HCT116 (cell line): ENCODE measurements at regions not wholly inside any gene's neighbourhood (a gene's known extent, or its start where the extent isn't known, plus 50 kb on each side); places are given as distances from the start of the nearest gene placed in this dataset.

Experiments used
- ATAC-seq: fragments of 200-7000 bp; cut with Tn5 transposase; 2 replicates; pipeline ENCODE4 v1.9.1; 2020; ENCODE audit warnings: mild to moderate bottlenecking, moderate library complexity
- BruUV-seq: library from RNA; stranded (reverse); fragments of 400-500 nt; replicated peaks from 2 replicates; lab custom pipeline; 2021; lab: Mats Ljungman, UMichigan
- CTCF ChIA-PET: fragments of 300-600 bp; sonication (Branson Sonifier 250); formaldehyde crosslinking; loops from one replicate; lab custom pipeline; 2021; ENCODE audit warnings: antibody characterized with exemption; lab: Charles Lee
- POLR2A ChIA-PET: fragments of 300-600, 350-600 bp; sonication (Branson Sonifier 250); formaldehyde crosslinking; loops from one replicate; lab custom pipeline; 2021; ENCODE audit warnings: antibody characterized with exemption; lab: Charles Lee
- RAD21 ChIA-PET, 2 experiments: fragments of 300-600 bp; sonication (Branson Sonifier 250); formaldehyde crosslinking; loops; one replicate each; lab custom pipeline; 2023; ENCODE audit warnings: low total read pairs in 2 of 2; ENCODE audit not compliant: uncharacterized antibody in 2 of 2, unreplicated experiment in 2 of 2, low non-redundant PET in 1 of 2; lab: Charles Lee
- DNase-seq: peaks from one replicate; pipeline ENCODE4 v3.0.0-alpha.2; 2010; ENCODE audit warnings: low read depth, low spot score
- H2AFZ ChIP-seq: fragments of 200-600 bp; shearing (Covaris generic), sonication (generic); 2 replicates; pipeline ENCODE4 v1.6.1; 2017; ENCODE audit warnings: low read depth, mixed run types, mixed read lengths, antibody characterized with exemption, low read length; ENCODE audit not compliant: poor library complexity, severe bottlenecking
- H3K27ac ChIP-seq: 2 replicates; pipeline ENCODE4 v1.5.1; 2012; ENCODE audit warnings: low read depth, low read length
- H3K27me3 ChIP-seq: fragments of 200-600 bp; sonication (generic); 2 replicates; pipeline ENCODE4 v1.6.1; 2016; ENCODE audit warnings: mixed run types, low read length, mixed read lengths; ENCODE audit not compliant: insufficient read depth
- H3K36me3 ChIP-seq, 2 experiments: fragments of 200-500 bp in 1 of 2; fragments of 200-600 bp in 1 of 2; sonication (Bioruptor generic) in 1 of 2; sonication (generic) in 1 of 2; 2 replicates each; pipeline versions ENCODE4 v1.5.1 to v1.6.1; 2014 to 2016; ENCODE audit warnings: low read length in 2 of 2, inconsistent platforms in 1 of 2, mixed read lengths in 1 of 2, mixed run types in 1 of 2; ENCODE audit not compliant: insufficient read depth in 2 of 2, control insufficient read depth in 1 of 2
- H3K4me1 ChIP-seq, 2 experiments: fragments of 200-600 bp in 1 of 2; sonication (generic) in 1 of 2; 2 replicates each; pipeline versions ENCODE4 v1.5.1 to v1.6.1; 2012 to 2017; ENCODE audit warnings: low read length in 2 of 2, inconsistent platforms in 1 of 2, mild to moderate bottlenecking in 1 of 2, mixed read lengths in 1 of 2, mixed run types in 1 of 2, moderate library complexity in 1 of 2; ENCODE audit not compliant: insufficient read depth in 2 of 2, control insufficient read depth in 1 of 2
- H3K4me2 ChIP-seq: fragments of 200-600 bp; sonication (generic); 2 replicates; pipeline ENCODE4 v1.6.1; 2017; ENCODE audit warnings: mixed run types, low read length, mixed read lengths
- H3K4me3 ChIP-seq, 2 experiments: fragments of 200-600 bp in 1 of 2; sonication (generic) in 1 of 2; replicated peaks in 1 of 2; 2 replicates each; pipeline ENCODE4 v1.5.1; 2011 to 2016; ENCODE audit warnings: low read length in 2 of 2, control low read depth in 1 of 2, low read depth in 1 of 2, mild to moderate bottlenecking in 1 of 2, mixed read lengths in 1 of 2, mixed run types in 1 of 2
- H3K79me2 ChIP-seq: fragments of 200-600 bp; sonication (generic); 2 replicates; pipeline ENCODE4 v1.6.1; 2017; ENCODE audit warnings: mild to moderate bottlenecking, mixed run types, low read length, moderate library complexity, mixed read lengths; ENCODE audit not compliant: insufficient read depth
- H3K9ac ChIP-seq: fragments of 200-600 bp; sonication (generic); 2 replicates; pipeline ENCODE4 v1.6.1; 2016; ENCODE audit warnings: low read length, mixed read lengths
- H3K9me2 ChIP-seq: fragments of 200-600 bp; sonication (generic), shearing (Covaris generic); 2 replicates; pipeline ENCODE4 v1.6.1; 2017; ENCODE audit warnings: mixed run types, mild to moderate bottlenecking, moderate library complexity; ENCODE audit not compliant: insufficient read depth
- H3K9me3 ChIP-seq, 2 experiments: fragments of 200-500 bp in 1 of 2; fragments of 200-600 bp in 1 of 2; sonication (Bioruptor generic) in 1 of 2; sonication (generic) in 1 of 2; 2 replicates each; pipeline ENCODE4 v1.6.1; 2014 to 2017; ENCODE audit warnings: low read length in 2 of 2, mixed read lengths in 2 of 2, inconsistent platforms in 1 of 2, low read depth in 1 of 2, mild to moderate bottlenecking in 1 of 2, mixed run types in 1 of 2, moderate library complexity in 1 of 2; ENCODE audit not compliant: control insufficient read depth in 1 of 2, insufficient read depth in 1 of 2
- H4K20me1 ChIP-seq: fragments of 200-600 bp; sonication (generic), shearing (Covaris generic); 2 replicates; pipeline ENCODE4 v1.6.1; 2017; ENCODE audit warnings: mixed run types, mild to moderate bottlenecking, moderate library complexity; ENCODE audit not compliant: insufficient read depth
- CBX3 ChIP-seq: IDR thresholded peaks from 2 replicates; pipeline ENCODE4 v1.6.1; 2012; ENCODE audit warnings: low read depth
- CEBPB ChIP-seq: IDR thresholded peaks from 2 replicates; pipeline ENCODE4 v1.6.1; 2012; ENCODE audit warnings: low read depth
- EGR1 ChIP-seq: IDR thresholded peaks from 2 replicates; pipeline ENCODE4 v1.6.1; 2012; ENCODE audit warnings: low read depth
- EZH2 ChIP-seq: fragments of 200-600 bp; sonication (generic); IDR thresholded peaks from 2 replicates; pipeline ENCODE4 v1.6.1; 2017; ENCODE audit warnings: antibody characterized with exemption, mixed run types
- EZH2phosphoT487 ChIP-seq: fragments of 200-600 bp; IDR thresholded peaks from 2 replicates; pipeline ENCODE4 v1.6.1; 2018; ENCODE audit warnings: antibody characterized with exemption, borderline replicate concordance
- FOSL1 ChIP-seq: IDR thresholded peaks from 2 replicates; pipeline ENCODE4 v1.6.1; 2012; ENCODE audit warnings: low read depth
- JUND ChIP-seq: IDR thresholded peaks from 2 replicates; pipeline ENCODE4 v1.6.1; 2012
- POLR2A ChIP-seq: IDR thresholded peaks from 2 replicates; pipeline ENCODE4 v1.7.0; 2011; ENCODE audit warnings: borderline replicate concordance; ENCODE audit not compliant: insufficient read depth, insufficient read length; ENCODE audit errors: extremely low read depth
- POLR2AphosphoS5 ChIP-seq: IDR thresholded peaks from 2 replicates; pipeline ENCODE4 v1.6.1; 2011; ENCODE audit warnings: mild to moderate bottlenecking, low read depth, low read length, moderate library complexity
- RAD21 ChIP-seq: IDR thresholded peaks from 2 replicates; pipeline ENCODE4 v1.6.1; 2012; ENCODE audit warnings: low read depth, mild to moderate bottlenecking
- SIN3A ChIP-seq: IDR thresholded peaks from 2 replicates; pipeline ENCODE4 v1.6.1; 2012; ENCODE audit warnings: low read depth
- SRF ChIP-seq: IDR thresholded peaks from 2 replicates; pipeline ENCODE4 v1.6.1; 2012; ENCODE audit warnings: low read depth
- TCF7L2 ChIP-seq: IDR thresholded peaks from 2 replicates; pipeline ENCODE4 v1.7.0; 2011; ENCODE audit warnings: borderline replicate concordance, inconsistent platforms; ENCODE audit not compliant: insufficient read depth, insufficient read length; ENCODE audit errors: extremely low read depth
- ZFX ChIP-seq: fragments of 450-650 bp; IDR thresholded peaks from 2 replicates; pipeline ENCODE4 v1.6.1; 2017
- ZNF274 ChIP-seq: fragments of 200-500 bp; sonication (Bioruptor generic); IDR thresholded peaks from 2 replicates; pipeline ENCODE4 v1.6.1; 2014; ENCODE audit warnings: mild to moderate bottlenecking, low read depth, low read length, inconsistent platforms
- intact Hi-C: fragments of 100-400 bp; cut with micrococcal nuclease; formaldehyde crosslinking; loops from 2 replicates; pipeline ENCODE4 v1.10.0; 2022
- TF ChIP-seq, protein P1 (sequence below): IDR thresholded peaks from 2 replicates; pipeline ENCODE4 v1.6.1; 2012; ENCODE audit warnings: low read depth
- TF ChIP-seq, protein P2 (sequence below): IDR thresholded peaks from 2 replicates; pipeline ENCODE4 v1.6.1; 2012

DNA sequence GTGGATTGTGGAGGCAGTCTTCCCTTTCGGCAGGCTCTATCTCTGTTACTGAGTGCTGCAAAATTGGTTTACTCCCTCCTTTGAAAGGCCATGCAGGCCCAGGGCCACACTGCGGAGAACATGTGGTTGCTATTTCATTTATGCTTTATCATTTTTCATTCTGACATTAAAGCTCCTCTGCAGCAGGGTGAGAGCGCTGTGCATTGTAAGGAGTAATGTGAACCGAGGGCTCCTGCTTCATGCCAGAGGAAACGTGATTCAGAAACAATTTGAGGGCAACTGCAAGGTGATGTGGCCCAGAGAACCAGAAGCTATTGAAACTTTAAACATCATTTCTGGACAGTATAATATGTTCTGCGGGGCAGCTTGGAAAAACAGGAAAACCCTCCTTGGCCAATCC is 341.6 kb upstream of the NT5C1B start:
- Histone ChIP-seq H3K79me2 (no peaks in the 10 kb centered on the region), H4K20me1 (no peaks in the 10 kb centered on the region), H3K27me3 (peaks cover 12% of the 10 kb centered on the region), H3K4me3 (no peak overlapping the region), H3K4me1 (no peaks in the 10 kb centered on the region), H3K36me3 (no peaks in the 10 kb centered on the region), H2AFZ (no peak overlapping the region), H3K9me3 (no peaks in the 10 kb centered on the region), H3K9ac (no peak overlapping the region), H3K4me2 (no peak overlapping the region), H3K27ac (no peak overlapping the region), H3K9me2 (no peaks in the 10 kb centered on the region)
- ChIA-PET CTCF (no interaction called here), RAD21 (no interaction called here), POLR2A (no interaction called here)
- TF ChIP-seq POLR2AphosphoS5 (no peak), SRF (no peak), SIN3A (no peak), TCF7L2 (no peak), ZNF274 (no peak), EZH2 (no peak), EGR1 (no peak), EZH2phosphoT487 (no peak), CEBPB (no peak)
- intact Hi-C loops: no loop called here
- no TSS peak for BruUV-seq
- DNase-seq (no peak), ATAC-seq (no peak)

DNA sequence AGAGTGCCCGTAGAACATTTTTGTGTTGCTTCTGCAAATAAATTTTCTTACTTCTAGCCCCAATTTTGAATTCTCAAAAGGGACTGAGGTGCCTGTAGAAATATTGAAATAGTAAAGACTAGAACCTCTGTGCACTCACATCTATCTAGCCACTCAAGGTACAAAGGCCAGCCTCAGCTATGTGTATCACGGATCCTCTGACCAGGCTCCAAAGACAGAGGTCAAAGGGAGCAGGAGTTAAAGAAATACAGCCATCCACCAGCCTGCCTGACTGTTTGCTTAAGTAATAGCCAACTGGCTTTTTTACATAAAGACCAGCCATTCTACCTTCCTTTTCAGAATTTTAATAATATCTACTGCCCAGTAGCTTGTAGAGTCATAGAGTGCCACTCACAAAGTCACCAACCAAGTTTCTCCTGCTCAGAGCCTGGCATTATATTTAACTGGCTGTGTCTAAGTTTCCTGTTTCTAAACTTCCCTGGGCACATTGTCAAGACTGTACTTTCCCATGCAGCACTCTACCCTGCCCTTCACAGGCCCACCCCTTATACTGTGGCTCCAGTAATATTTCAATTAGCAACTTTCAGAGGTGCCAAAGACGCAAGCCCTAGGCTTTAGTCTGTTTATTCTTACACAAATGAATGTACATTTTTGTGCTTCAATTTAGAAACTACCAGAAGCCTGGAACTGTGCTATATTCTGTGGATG is 338.3 kb upstream of the NT5C1B start:
- no peak for ATAC-seq
- no peak for TF ChIP-seq FOSL1
- TF ChIP-seq, protein P1, sequence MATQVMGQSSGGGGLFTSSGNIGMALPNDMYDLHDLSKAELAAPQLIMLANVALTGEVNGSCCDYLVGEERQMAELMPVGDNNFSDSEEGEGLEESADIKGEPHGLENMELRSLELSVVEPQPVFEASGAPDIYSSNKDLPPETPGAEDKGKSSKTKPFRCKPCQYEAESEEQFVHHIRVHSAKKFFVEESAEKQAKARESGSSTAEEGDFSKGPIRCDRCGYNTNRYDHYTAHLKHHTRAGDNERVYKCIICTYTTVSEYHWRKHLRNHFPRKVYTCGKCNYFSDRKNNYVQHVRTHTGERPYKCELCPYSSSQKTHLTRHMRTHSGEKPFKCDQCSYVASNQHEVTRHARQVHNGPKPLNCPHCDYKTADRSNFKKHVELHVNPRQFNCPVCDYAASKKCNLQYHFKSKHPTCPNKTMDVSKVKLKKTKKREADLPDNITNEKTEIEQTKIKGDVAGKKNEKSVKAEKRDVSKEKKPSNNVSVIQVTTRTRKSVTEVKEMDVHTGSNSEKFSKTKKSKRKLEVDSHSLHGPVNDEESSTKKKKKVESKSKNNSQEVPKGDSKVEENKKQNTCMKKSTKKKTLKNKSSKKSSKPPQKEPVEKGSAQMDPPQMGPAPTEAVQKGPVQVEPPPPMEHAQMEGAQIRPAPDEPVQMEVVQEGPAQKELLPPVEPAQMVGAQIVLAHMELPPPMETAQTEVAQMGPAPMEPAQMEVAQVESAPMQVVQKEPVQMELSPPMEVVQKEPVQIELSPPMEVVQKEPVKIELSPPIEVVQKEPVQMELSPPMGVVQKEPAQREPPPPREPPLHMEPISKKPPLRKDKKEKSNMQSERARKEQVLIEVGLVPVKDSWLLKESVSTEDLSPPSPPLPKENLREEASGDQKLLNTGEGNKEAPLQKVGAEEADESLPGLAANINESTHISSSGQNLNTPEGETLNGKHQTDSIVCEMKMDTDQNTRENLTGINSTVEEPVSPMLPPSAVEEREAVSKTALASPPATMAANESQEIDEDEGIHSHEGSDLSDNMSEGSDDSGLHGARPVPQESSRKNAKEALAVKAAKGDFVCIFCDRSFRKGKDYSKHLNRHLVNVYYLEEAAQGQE: no peak
- TF ChIP-seq JUND: no peak
- no peak for TF ChIP-seq SIN3A
- TF ChIP-seq EZH2: no peak
- TF ChIP-seq POLR2AphosphoS5: no peak
- TF ChIP-seq ZFX: no peak
- TF ChIP-seq RAD21: no peak
- TF ChIP-seq CBX3: no peak
- TF ChIP-seq SRF: no peak
- TF ChIP-seq EZH2phosphoT487: no peak
- TF ChIP-seq EGR1: no peak
- TF ChIP-seq, protein P2, sequence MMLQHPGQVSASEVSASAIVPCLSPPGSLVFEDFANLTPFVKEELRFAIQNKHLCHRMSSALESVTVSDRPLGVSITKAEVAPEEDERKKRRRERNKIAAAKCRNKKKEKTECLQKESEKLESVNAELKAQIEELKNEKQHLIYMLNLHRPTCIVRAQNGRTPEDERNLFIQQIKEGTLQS: no peak
- no peak for TF ChIP-seq POLR2A

More for the DNA sequence above, 338.3 kb upstream of the NT5C1B start:
- Histone ChIP-seq H3K36me3 (no peaks in the 10 kb centered on the region), H4K20me1 (no peaks in the 10 kb centered on the region), H3K79me2 (no peaks in the 10 kb centered on the region), H3K9me2 (no peaks in the 10 kb centered on the region), H3K4me2 (no peak overlapping the region), H2AFZ (no peak overlapping the region), H3K9ac (no peak overlapping the region), H3K9me3 (no peaks in the 10 kb centered on the region), H3K4me1 (no peaks in the 10 kb centered on the region), H3K4me3 (no peak overlapping the region), H3K27ac (no peak overlapping the region), H3K27me3 (no peaks in the 10 kb centered on the region)
- no TSS peak for BruUV-seq
- RAD21 ChIA-PET: no interaction called here
- POLR2A ChIA-PET: no interaction called here
- intact Hi-C loops: no loop called here
- no peak for DNase-seq
- CTCF ChIA-PET: no interaction called here
